Heart right ventricle (tissue), 16 donors: ENCODE measurements at regions not wholly inside any gene's neighbourhood (a gene's known extent, or its start where the extent isn't known, plus 50 kb on each side); places are given as distances from the start of the nearest gene placed in this dataset.

Source experiments
- ATAC-seq, 8 donors: fragments of 200-7000 bp; cut with Tn5 transposase; one replicate each; pipeline ENCODE4 v1.9.1; 2020; ENCODE audit warnings: mild to moderate bottlenecking in 8 of 8, moderate library complexity in 8 of 8, moderate number of reproducible peaks in 1 of 8
- DNase-seq, 2 donors: peaks; one replicate each; pipeline ENCODE4 v3.0.0-alpha.2; 2020
- H3K27ac ChIP-seq, 10 donors: fragments of 200-600 bp; sonication (generic) in 2 of 10; one replicate each; pipeline versions ENCODE4 v1.5.0 to v1.8.0; 2020 to 2022; ENCODE audit warnings: mild to moderate bottlenecking in 3 of 10
- H3K27me3 ChIP-seq, 7 donors: fragments of 200-600 bp; one replicate each; pipeline ENCODE4 v1.8.0; 2021 to 2022; ENCODE audit warnings: mild to moderate bottlenecking in 2 of 7
- H3K36me3 ChIP-seq, 9 donors: fragments of 200-600 bp; sonication (generic) in 1 of 9; one replicate each; pipeline versions ENCODE4 v1.5.0 to v1.8.0; 2020 to 2022; ENCODE audit warnings: mild to moderate bottlenecking in 2 of 9
- H3K4me1 ChIP-seq, 9 donors: fragments of 200-600 bp; sonication (generic) in 1 of 9; one replicate each; pipeline versions ENCODE4 v1.5.0 to v1.8.0; 2020 to 2022; ENCODE audit warnings: mild to moderate bottlenecking in 4 of 9
- H3K4me3 ChIP-seq, 10 donors: fragments of 200-600 bp; sonication (generic) in 2 of 10; one replicate each; pipeline versions ENCODE4 v1.5.0 to v1.8.0; 2020 to 2022; ENCODE audit warnings: mild to moderate bottlenecking in 7 of 10, moderate library complexity in 2 of 10
- H3K9me3 ChIP-seq, 11 donors: fragments of 200-600 bp in 10 of 11; sonication (generic) in 2 of 11; one replicate each; pipeline versions ENCODE4 v1.5.0 to v1.8.0; 2013 to 2022; ENCODE audit warnings: mild to moderate bottlenecking in 2 of 11, control low read depth in 1 of 11, moderate library complexity in 1 of 11
- CTCF ChIP-seq, 9 donors: fragments of 200-600 bp; sonication (generic) in 2 of 9; IDR thresholded peaks; one replicate each; pipeline versions ENCODE4 v1.5.0 to v1.8.0; 2021 to 2022; ENCODE audit warnings: antibody characterized with exemption in 9 of 9, mild to moderate bottlenecking in 5 of 9, moderate library complexity in 1 of 9
- WGBS, 2 donors: extraction: QIAGEN DNeasy Blood & Tissue Kit; methylation state at CpG; one replicate each; pipeline ENCODE4 v1.1.7; 2013; ENCODE audit warnings: inconsistent platforms in 1 of 2; 5-methylcytosine and 5-hydroxymethylcytosine counted together
- intact Hi-C, 10 donors: fragments of 100-400 bp; cut with DNase I; formaldehyde crosslinking; loops; one replicate each; pipeline versions ENCODE4 v1.11.1 to v1.14.2; 2022
- donor health status: Arrhythmogenic right ventricular cardiomyopathy.
- donor health status: ischemic (EF 13 %, LVEDD 7.1; RV severe dilation, severe dysfunction).
- donor health status: healthy with polysubstance abuse.
- donor health status: DM: no; HTN: yes; CAD: no.
- donor health status: DM: no; HTN: no; CAD: no.
- donor health status: ischemic (EF 25% LVEDD 6.9; RV normal size, moderate dysfunction).
- donor health status: ischemic (EF 25% LVEDD 5.7; RV mildly dilated, moderate dysfunction).
- donor health status: healthy.
- donor health status: DM: yes; HTN: yes; CAD: no.
- donor health status: Ischemic cardiomyopathy.
- donor health status: ischemic (EF 35%, LVEDD 5.7; RV mildly dilated, moderate dysfunction).
- donor health status: nonischemic (EF 11% LVEDD 7.7; RV severe dilation, severe dysfunction).
- donor health status: DM: yes; HTN: yes; CAD: no.
- donor health status: PGD.
- donor health status: ischemic (EF 29% LVEDD 5.4; RV normal size, mild dysfunction).
- donor health status: nonischemic (EF 23%, LVEDD 6.1; RV moderate dilation, normal function).

- DNase-seq (no peak), ATAC-seq (no peak)
- H3K4me3 ChIP-seq: no peak overlapping the region
- H3K27ac ChIP-seq: no peak overlapping the region
- H3K36me3 ChIP-seq: no peaks in the 10 kb centered on the region
- intact Hi-C loops: no loop called here
- no peaks in the 10 kb centered on the region for H3K27me3 ChIP-seq
- no peaks in the 10 kb centered on the region for H3K4me1 ChIP-seq
- TF ChIP-seq CTCF (IDR thresholded peaks at IDR 0.05): no peak
- H3K9me3 ChIP-seq: peaks cover 0 to 7% (median 0%) of the 10 kb centered on the region in 11 donors
Observed at GRCh38 chr2:223486751-223487150, 115.4 kb downstream of the SCG2 start.

DNA sequence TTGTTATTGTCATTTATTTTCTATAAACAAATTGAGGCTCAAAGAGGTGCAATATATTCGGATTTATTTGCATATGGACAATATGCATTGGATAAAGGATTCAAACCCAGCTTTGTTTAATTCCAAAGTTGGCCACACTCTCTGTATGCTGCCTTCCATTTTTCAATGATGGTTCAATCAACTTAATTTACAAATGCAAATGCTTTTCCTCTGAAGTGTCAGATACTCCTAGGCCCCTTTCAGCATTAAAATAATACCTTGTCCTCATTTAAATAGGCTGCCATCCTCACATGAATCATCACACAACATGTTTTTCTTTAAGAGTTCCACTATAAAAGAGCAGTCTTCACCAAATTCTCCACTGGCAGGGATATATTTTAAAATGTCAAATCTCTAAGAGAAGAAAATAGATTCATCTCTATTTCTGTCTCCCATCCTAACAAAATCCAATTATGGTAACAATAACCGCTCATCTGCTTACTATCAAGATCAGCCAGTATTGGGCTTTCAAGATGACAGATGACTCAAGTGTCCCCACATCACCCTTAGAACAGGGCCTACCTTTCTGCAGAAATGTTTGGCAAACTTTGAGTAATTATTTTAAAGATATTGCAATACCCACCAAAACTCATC, 114.8 kb downstream of the SCG2 start:
- H3K27me3 ChIP-seq: no peaks in the 10 kb centered on the region
- 73 to 82% methylated on average over 2 of the region's 2 CpGs for WGBS, 2 donors
- intact Hi-C loops: no loop called here
- TF ChIP-seq CTCF (IDR thresholded peaks at IDR 0.05): no peak
- no peaks in the 10 kb centered on the region for H3K36me3 ChIP-seq
- peaks cover 0 to 7% (median 0%) of the 10 kb centered on the region in 11 donors for H3K9me3 ChIP-seq
- no peak overlapping the region for H3K27ac ChIP-seq
- no peak overlapping the region for H3K4me3 ChIP-seq
- no peaks in the 10 kb centered on the region for H3K4me1 ChIP-seq
- ATAC-seq (no peak), DNase-seq (no peak)

- TF ChIP-seq CTCF (IDR thresholded peaks at IDR 0.05): no peak
- Histone ChIP-seq H3K27me3 (no peaks in the 10 kb centered on the region), H3K4me3 (no peak overlapping the region), H3K27ac (no peak overlapping the region), H3K4me1 (no peaks in the 10 kb centered on the region), H3K9me3 (peaks cover 0 to 7% (median 0%) of the 10 kb centered on the region in 11 donors), H3K36me3 (no peaks in the 10 kb centered on the region)
- WGBS, 2 donors: 42 to 55% methylated on average over 4 of the region's 4 CpGs
- ATAC-seq (no peak), DNase-seq (no peak)
- intact Hi-C loops: no loop called here
Observed at GRCh38 chr2:223488814-223489213, 113.3 kb downstream of the SCG2 start.

GRCh38 chr2:223494496-223494895, 107.7 kb downstream of the SCG2 start:
- intact Hi-C loops: no loop called here
- no peaks in the 10 kb centered on the region for H3K27me3 ChIP-seq
- no peak for TF ChIP-seq CTCF (IDR thresholded peaks at IDR 0.05)
- no peak overlapping the region for H3K27ac ChIP-seq
- WGBS, 2 donors: 76 to 81% methylated on average over 2 of the region's 2 CpGs
- H3K4me3 ChIP-seq: no peak overlapping the region
- peaks cover 0 to 7% (median 0%) of the 10 kb centered on the region in 11 donors for H3K9me3 ChIP-seq
- DNase-seq: no peak
- ATAC-seq: no peak
- no peaks in the 10 kb centered on the region for H3K36me3 ChIP-seq
- no peaks in the 10 kb centered on the region for H3K4me1 ChIP-seq
